Tibial nerve (tissue), 4 donors: ENCODE measurements at regions not wholly inside any gene's neighbourhood (a gene's known extent, or its start where the extent isn't known, plus 50 kb on each side); places are given as distances from the start of the nearest gene placed in this dataset.

Experiments used
- EP300 ChIP-seq, 2 donors: sonication (generic); formaldehyde crosslinking; IDR thresholded peaks; one replicate each; pipeline ENCODE4 v1.6.1; 2017; ENCODE audit warnings: antibody characterized with exemption in 2 of 2, mild to moderate bottlenecking in 1 of 2
- POLR2A ChIP-seq, 2 donors: fragments of 450-650 bp; IDR thresholded peaks; one replicate each; pipeline ENCODE4 v1.6.1; 2017; ENCODE audit warnings: antibody characterized with exemption in 2 of 2, mild to moderate bottlenecking in 2 of 2, moderate library complexity in 2 of 2
- TF ChIP-seq, protein P1 (sequence below), 5 experiments: fragments of 200-600 bp in 3 of 5; fragments of 450-650 bp in 2 of 5; sonication (generic) in 3 of 5; IDR thresholded peaks; one replicate each; pipeline ENCODE4 v1.5.1; 2016 to 2019; ENCODE audit warnings: antibody characterized with exemption in 5 of 5, mild to moderate bottlenecking in 3 of 5, moderate library complexity in 2 of 5

- TF ChIP-seq, protein P1, sequence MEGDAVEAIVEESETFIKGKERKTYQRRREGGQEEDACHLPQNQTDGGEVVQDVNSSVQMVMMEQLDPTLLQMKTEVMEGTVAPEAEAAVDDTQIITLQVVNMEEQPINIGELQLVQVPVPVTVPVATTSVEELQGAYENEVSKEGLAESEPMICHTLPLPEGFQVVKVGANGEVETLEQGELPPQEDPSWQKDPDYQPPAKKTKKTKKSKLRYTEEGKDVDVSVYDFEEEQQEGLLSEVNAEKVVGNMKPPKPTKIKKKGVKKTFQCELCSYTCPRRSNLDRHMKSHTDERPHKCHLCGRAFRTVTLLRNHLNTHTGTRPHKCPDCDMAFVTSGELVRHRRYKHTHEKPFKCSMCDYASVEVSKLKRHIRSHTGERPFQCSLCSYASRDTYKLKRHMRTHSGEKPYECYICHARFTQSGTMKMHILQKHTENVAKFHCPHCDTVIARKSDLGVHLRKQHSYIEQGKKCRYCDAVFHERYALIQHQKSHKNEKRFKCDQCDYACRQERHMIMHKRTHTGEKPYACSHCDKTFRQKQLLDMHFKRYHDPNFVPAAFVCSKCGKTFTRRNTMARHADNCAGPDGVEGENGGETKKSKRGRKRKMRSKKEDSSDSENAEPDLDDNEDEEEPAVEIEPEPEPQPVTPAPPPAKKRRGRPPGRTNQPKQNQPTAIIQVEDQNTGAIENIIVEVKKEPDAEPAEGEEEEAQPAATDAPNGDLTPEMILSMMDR (IDR thresholded peaks at IDR 0.05): no peak
- TF ChIP-seq POLR2A (IDR thresholded peaks at IDR 0.05) (no peak), EP300 (IDR thresholded peaks at IDR 0.05) (no peak)
These were observed 341.4 kb downstream of the TNS1 start for GRCh38 chr2:217661378-217661777.
